OCI-LY1 (cell line): ENCODE measurements at regions not wholly inside any gene's neighbourhood (a gene's known extent, or its start where the extent isn't known, plus 50 kb on each side); places are given as distances from the start of the nearest gene placed in this dataset.

ENCODE experiments used
- H2AFZ ChIP-seq: fragments of 200-600 bp; sonication (generic), shearing (Covaris generic); 2 replicates; pipeline ENCODE4 v1.6.0; 2014; ENCODE audit warnings: antibody characterized with exemption, mild to moderate bottlenecking, low read length
- H3F3A ChIP-seq: fragments of 200-600 bp; sonication (generic), shearing (Covaris generic); 2 replicates; pipeline ENCODE4 v1.6.0; 2014; ENCODE audit warnings: mild to moderate bottlenecking, antibody characterized with exemption, low read length, moderate library complexity; ENCODE audit not compliant: insufficient read depth
- H3K27ac ChIP-seq: fragments of 200-600 bp; sonication (generic); 2 replicates; pipeline ENCODE4 v1.5.1; 2014; ENCODE audit warnings: low read length, mixed run types, mild to moderate bottlenecking, low read depth; ENCODE audit not compliant: poor library complexity, severe bottlenecking
- H3K27me3 ChIP-seq: fragments of 200-600 bp; sonication (generic); 2 replicates; pipeline ENCODE4 v1.6.0; 2014; ENCODE audit warnings: antibody characterized with exemption, mild to moderate bottlenecking, low read length, moderate library complexity; ENCODE audit not compliant: insufficient read depth
- H3K36me3 ChIP-seq: fragments of 200-600 bp; sonication (generic); 2 replicates; pipeline ENCODE4 v1.6.1; 2014; ENCODE audit warnings: mild to moderate bottlenecking, antibody characterized with exemption, low read length, moderate library complexity, mixed read lengths; ENCODE audit not compliant: insufficient read depth
- H3K4me1 ChIP-seq: fragments of 200-600 bp; sonication (generic); 2 replicates; pipeline ENCODE4 v1.5.1; 2014; ENCODE audit warnings: mild to moderate bottlenecking, low read length, moderate library complexity; ENCODE audit not compliant: insufficient read depth, severe bottlenecking
- H3K4me2 ChIP-seq: fragments of 200-600 bp; sonication (generic), shearing (Covaris generic); 2 replicates; pipeline ENCODE4 v1.6.1; 2014; ENCODE audit warnings: low read length
- H3K4me3 ChIP-seq: fragments of 200-600 bp; sonication (generic); 2 replicates; pipeline ENCODE4 v1.5.1; 2014; ENCODE audit warnings: low read length, low read depth, mild to moderate bottlenecking, mixed read lengths; ENCODE audit not compliant: poor library complexity, severe bottlenecking
- H3K79me2 ChIP-seq: fragments of 200-600 bp; shearing (Covaris generic); 2 replicates; pipeline ENCODE4 v1.6.1; 2016; ENCODE audit warnings: mixed run types, low read length, mixed read lengths; ENCODE audit not compliant: insufficient read depth
- H3K9ac ChIP-seq: fragments of 200-600 bp; sonication (generic), shearing (Covaris generic); 2 replicates; pipeline ENCODE4 v1.6.1; 2014; ENCODE audit warnings: mild to moderate bottlenecking, low read length, mixed read lengths
- H3K9me2 ChIP-seq: fragments of 200-600 bp; sonication (generic), shearing (Covaris generic); 2 replicates; pipeline ENCODE4 v1.6.1; 2014; ENCODE audit warnings: low read depth, mild to moderate bottlenecking, low read length, mixed read lengths
- H3K9me3 ChIP-seq: fragments of 200-600 bp; shearing (Covaris generic); 2 replicates; pipeline ENCODE4 v1.6.1; 2014; ENCODE audit warnings: low read length, mixed read lengths
- H4K20me1 ChIP-seq: fragments of 200-600 bp; sonication (generic), shearing (Covaris generic); 2 replicates; pipeline ENCODE4 v1.6.0; 2016; ENCODE audit warnings: mild to moderate bottlenecking, low read length; ENCODE audit not compliant: insufficient read depth
- CTCF ChIP-seq: fragments of 200-600 bp; sonication (generic), shearing (Covaris generic); IDR thresholded peaks from 2 replicates; pipeline ENCODE4 v1.5.1; 2017; ENCODE audit warnings: mild to moderate bottlenecking, antibody characterized with exemption, low read length, moderate library complexity, mixed read lengths
- EZH2 ChIP-seq: fragments of 200-600 bp; sonication (generic), shearing (Covaris generic); IDR thresholded peaks from 2 replicates; pipeline ENCODE4 v1.8.0; 2017; ENCODE audit warnings: borderline replicate concordance, mixed run types, mild to moderate bottlenecking, antibody characterized with exemption, low read length, moderate library complexity, mixed read lengths

GRCh38 chr2:176388861-176389260 is 119.6 kb downstream of the MTX2 start:
- Histone ChIP-seq H3K79me2 (no peaks in the 10 kb centered on the region), H3K9ac (no peak overlapping the region), H3K4me2 (no peak overlapping the region), H3K9me2 (no peaks in the 10 kb centered on the region), H2AFZ (no peak overlapping the region), H3K4me3 (no peak overlapping the region), H3K27me3 (no peaks in the 10 kb centered on the region), H3K36me3 (no peaks in the 10 kb centered on the region), H4K20me1 (no peaks in the 10 kb centered on the region), H3K27ac (no peak overlapping the region), H3K9me3 (no peaks in the 10 kb centered on the region), H3F3A (no peaks in the 10 kb centered on the region), H3K4me1 (no peaks in the 10 kb centered on the region)
- TF ChIP-seq CTCF (no peak), EZH2 (no peak)

- H3K4me3 ChIP-seq, result no peak overlapping the region
- TF ChIP-seq EZH2, result no peak
- TF ChIP-seq CTCF, result no peak
- H4K20me1 ChIP-seq, result no peaks in the 10 kb centered on the region
- no peaks in the 10 kb centered on the region for H3K36me3 ChIP-seq
- no peaks in the 10 kb centered on the region for H3K9me3 ChIP-seq
- no peaks in the 10 kb centered on the region for H3F3A ChIP-seq
- no peak overlapping the region for H3K4me2 ChIP-seq
- H3K79me2 ChIP-seq, result no peaks in the 10 kb centered on the region
- no peaks in the 10 kb centered on the region for H3K9me2 ChIP-seq
- no peaks in the 10 kb centered on the region for H3K4me1 ChIP-seq
- no peaks in the 10 kb centered on the region for H3K27me3 ChIP-seq
- H3K9ac ChIP-seq, result no peak overlapping the region
- H3K27ac ChIP-seq, result no peak overlapping the region
- H2AFZ ChIP-seq, result no peak overlapping the region
Observed at GRCh38 chr2:176390276-176391147, 121.3 kb downstream of the MTX2 start.

GRCh38 chr2:176391148-176391419 is 121.8 kb downstream of the MTX2 start:
- H3K27me3 ChIP-seq, result no peaks in the 10 kb centered on the region
- H3K9ac ChIP-seq, result no peak overlapping the region
- TF ChIP-seq EZH2 (no peak), CTCF (no peak)
- no peaks in the 10 kb centered on the region for H3K9me3 ChIP-seq
- no peak overlapping the region for H3K4me3 ChIP-seq
- no peak overlapping the region for H3K4me2 ChIP-seq
- no peaks in the 10 kb centered on the region for H3K79me2 ChIP-seq
- H2AFZ ChIP-seq, result no peak overlapping the region
- no peaks in the 10 kb centered on the region for H3K9me2 ChIP-seq
- H3K36me3 ChIP-seq, result no peaks in the 10 kb centered on the region
- no peaks in the 10 kb centered on the region for H4K20me1 ChIP-seq
- no peaks in the 10 kb centered on the region for H3K4me1 ChIP-seq
- no peak overlapping the region for H3K27ac ChIP-seq
- H3F3A ChIP-seq, result no peaks in the 10 kb centered on the region
